GM23248 (cell line): ENCODE measurements at regions not wholly inside any gene's neighbourhood (a gene's known extent, or its start where the extent isn't known, plus 50 kb on each side); places are given as distances from the start of the nearest gene placed in this dataset.

Experiments used
- EZH2 ChIP-seq: fragments of 200-600 bp; sonication (generic); IDR thresholded peaks from 2 replicates; pipeline ENCODE4 v1.6.1; 2018; ENCODE audit warnings: antibody characterized with exemption, mild to moderate bottlenecking; ENCODE audit not compliant: insufficient read depth, poor library complexity, severe bottlenecking
- EZH2phosphoT487 ChIP-seq: fragments of 200-600 bp; sonication (generic); IDR thresholded peaks from 2 replicates; pipeline ENCODE4 v1.6.1; 2018; ENCODE audit warnings: antibody characterized with exemption, moderate library complexity, mild to moderate bottlenecking, low read depth; ENCODE audit not compliant: insufficient read depth

- no peak for TF ChIP-seq EZH2
- TF ChIP-seq EZH2phosphoT487: no peak
These were observed 57.6 kb upstream of the RASA1 start for GRCh38 chr5:87210076-87210475.
